ENCODE measurements at regions not wholly inside any gene's neighbourhood (a gene's known extent, or its start where the extent isn't known, plus 50 kb on each side); places are given as distances from the start of the nearest gene placed in this dataset.
"Not testable (repeated sequence)": the region's sequence is repeated elsewhere in the genome, so short reads cannot be mapped to it uniquely, and the experiment has no call there.

DNA sequence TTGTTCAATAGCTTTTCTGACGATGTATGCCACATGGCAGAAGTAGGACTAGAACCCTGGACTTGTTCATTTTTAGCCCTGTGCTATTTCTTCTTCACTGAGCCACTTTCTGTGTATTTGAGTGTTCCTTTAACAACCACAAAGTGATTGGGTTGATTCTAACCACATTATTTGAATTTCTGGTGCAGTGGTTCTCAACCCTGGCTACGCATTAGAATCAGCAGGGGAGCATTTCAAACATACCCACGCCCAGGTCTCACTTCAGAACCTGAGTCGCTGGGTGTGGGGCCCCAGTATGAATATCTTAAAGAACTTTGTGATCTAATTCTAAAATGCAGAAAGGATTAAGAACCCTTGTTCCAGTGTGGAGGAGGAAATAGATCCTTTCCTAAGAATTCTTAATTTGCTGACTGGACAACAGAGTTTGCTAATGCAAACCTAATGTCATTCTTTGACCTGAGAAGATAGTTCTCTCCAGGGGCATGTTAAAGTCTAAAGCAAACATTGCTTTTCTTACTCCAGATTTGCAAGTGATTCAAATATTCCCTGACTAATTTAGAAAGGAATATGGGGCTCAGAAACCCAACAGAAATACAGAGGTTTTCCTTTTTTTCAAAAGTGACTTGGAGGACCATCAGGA is 75.4 kb upstream of the GDNF start:
- Histone ChIP-seq H3K27ac (no peak overlapping the region), H3K4me3 (ENCODE audit: low read depth, low read length) (no peak overlapping the region), H3K27me3 (ENCODE audit: insufficient read depth, low read depth, severe bottlenecking) (no peaks in the 10 kb centered on the region), H3K36me3 (no peaks in the 10 kb centered on the region), H3K9me3 (ENCODE audit: severe bottlenecking) (no peaks in the 10 kb centered on the region)
- TF ChIP-seq, protein P1, sequence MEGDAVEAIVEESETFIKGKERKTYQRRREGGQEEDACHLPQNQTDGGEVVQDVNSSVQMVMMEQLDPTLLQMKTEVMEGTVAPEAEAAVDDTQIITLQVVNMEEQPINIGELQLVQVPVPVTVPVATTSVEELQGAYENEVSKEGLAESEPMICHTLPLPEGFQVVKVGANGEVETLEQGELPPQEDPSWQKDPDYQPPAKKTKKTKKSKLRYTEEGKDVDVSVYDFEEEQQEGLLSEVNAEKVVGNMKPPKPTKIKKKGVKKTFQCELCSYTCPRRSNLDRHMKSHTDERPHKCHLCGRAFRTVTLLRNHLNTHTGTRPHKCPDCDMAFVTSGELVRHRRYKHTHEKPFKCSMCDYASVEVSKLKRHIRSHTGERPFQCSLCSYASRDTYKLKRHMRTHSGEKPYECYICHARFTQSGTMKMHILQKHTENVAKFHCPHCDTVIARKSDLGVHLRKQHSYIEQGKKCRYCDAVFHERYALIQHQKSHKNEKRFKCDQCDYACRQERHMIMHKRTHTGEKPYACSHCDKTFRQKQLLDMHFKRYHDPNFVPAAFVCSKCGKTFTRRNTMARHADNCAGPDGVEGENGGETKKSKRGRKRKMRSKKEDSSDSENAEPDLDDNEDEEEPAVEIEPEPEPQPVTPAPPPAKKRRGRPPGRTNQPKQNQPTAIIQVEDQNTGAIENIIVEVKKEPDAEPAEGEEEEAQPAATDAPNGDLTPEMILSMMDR (IDR thresholded peaks at IDR 0.05; ENCODE audit: low read depth, low read length) = no peak
- DNase-seq = no peak

DNA sequence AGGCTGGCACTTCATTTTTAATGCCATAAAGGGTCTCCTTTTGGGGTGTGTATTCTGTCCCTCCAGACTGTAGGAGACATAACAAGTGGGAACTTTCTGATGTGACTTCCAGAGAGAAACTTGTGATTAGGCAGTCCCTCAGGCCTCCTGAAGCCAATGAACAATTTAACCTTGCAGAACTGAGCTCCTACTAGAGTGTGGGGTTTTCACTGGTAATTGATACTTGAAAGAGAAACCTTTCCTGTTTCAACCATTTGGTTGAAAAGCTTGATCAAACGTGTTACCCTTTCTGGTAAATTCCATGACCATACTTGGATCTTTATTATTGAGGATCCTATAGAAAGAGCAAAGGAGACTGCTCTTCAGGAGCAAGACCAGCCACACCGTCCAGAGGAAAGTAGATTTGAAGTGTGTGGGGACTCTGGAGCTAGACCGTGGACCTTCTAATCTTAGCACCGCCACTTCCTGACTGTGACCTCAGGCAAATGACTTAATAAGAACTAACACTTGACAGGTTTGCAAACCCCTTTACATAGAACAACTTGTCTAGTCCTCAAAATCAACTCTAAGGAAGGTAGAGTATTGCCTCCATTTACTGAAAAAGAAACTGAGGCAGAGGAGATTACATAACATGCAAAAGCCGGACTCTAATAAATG is 69.9 kb upstream of the GDNF start:
- H3K9me3 ChIP-seq (ENCODE audit: severe bottlenecking); H3K4me3 ChIP-seq (ENCODE audit: low read depth, low read length); DNase-seq; H3K27me3 ChIP-seq (ENCODE audit: insufficient read depth, low read depth, severe bottlenecking); H3K36me3 ChIP-seq; H3K27ac ChIP-seq: not testable (repeated sequence)

DNA sequence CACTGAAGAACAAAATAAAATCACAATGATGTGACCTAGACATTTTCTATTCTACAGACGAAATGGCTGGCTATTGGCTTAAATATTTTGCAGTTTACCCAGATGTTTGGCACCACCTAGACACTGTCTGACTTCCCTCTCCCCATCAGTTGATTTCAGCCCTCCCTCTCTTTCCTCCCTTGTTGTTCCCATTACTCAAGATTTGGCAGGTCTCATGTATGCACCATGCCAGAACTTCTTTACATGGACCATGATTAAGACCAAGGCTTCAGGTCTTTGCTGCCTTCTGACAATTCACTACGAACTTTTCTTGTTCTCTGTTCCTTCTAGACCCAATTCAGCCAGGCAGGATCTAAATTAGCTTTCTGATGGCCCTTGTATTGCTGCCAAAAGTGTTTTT is 66.6 kb upstream of the GDNF start:
- TF ChIP-seq, protein P1 (IDR thresholded peaks at IDR 0.05; ENCODE audit: low read depth, low read length) = no peak
- Histone ChIP-seq H3K4me3 (ENCODE audit: low read depth, low read length) (no peak overlapping the region), H3K27me3 (ENCODE audit: insufficient read depth, low read depth, severe bottlenecking) (no peaks in the 10 kb centered on the region), H3K27ac (no peak overlapping the region), H3K9me3 (ENCODE audit: severe bottlenecking) (no peaks in the 10 kb centered on the region), H3K36me3 (no peaks in the 10 kb centered on the region)
- DNase-seq = no peak

DNA sequence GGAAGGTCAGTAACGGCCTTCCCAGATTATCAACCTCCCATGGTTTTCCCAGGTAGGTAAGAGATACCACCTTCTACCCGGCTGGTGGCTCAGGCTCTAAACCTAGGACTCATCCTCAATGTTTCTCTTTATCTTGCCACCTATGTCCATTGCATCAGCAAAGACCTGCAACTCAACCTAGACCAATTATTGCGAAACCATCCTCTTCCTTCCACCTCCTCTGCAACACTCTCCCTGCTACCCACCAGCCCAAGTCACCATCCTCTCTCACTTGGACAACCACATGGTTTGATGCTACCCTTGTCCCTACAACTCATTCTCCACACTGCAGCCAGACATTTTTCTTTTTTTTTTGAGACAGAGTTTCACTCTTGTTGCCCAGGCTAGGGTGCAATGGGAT is 65.4 kb upstream of the GDNF start:
- H3K36me3 ChIP-seq = no peaks in the 10 kb centered on the region
- H3K27ac ChIP-seq = no peak overlapping the region
- TF ChIP-seq, protein P1 (IDR thresholded peaks at IDR 0.05; ENCODE audit: low read depth, low read length) = no peak
- no peak for DNase-seq
- no peak overlapping the region for H3K4me3 ChIP-seq (ENCODE audit: low read depth, low read length)
- no peaks in the 10 kb centered on the region for H3K27me3 ChIP-seq (ENCODE audit: insufficient read depth, low read depth, severe bottlenecking)
- no peaks in the 10 kb centered on the region for H3K9me3 ChIP-seq (ENCODE audit: severe bottlenecking)

DNA sequence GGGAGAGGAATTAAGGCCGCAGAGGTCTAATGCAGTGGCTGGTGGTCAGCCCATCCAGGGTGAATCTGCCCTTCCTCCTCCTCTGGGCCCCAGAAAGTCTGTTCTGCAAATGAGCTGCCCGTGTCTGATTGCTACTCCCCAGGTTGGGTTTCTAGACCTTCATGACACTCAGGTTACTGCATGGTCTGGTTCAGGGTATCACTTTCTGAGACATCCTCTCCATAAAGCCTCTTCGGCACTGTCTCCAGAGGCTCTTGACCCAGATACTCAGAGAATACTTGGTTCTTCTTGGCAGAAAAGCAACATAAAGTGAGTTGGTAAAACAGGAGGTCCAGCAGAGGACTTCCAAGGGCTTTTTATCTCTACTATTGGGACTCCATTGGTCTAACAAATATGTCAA is 62.5 kb upstream of the GDNF start:
- H3K27me3 ChIP-seq (ENCODE audit: insufficient read depth, low read depth, severe bottlenecking) = no peaks in the 10 kb centered on the region
- H3K4me3 ChIP-seq (ENCODE audit: low read depth, low read length) = no peak overlapping the region
- TF ChIP-seq, protein P1 (IDR thresholded peaks at IDR 0.05; ENCODE audit: low read depth, low read length) = no peak
- no peak overlapping the region for H3K27ac ChIP-seq
- no peak for DNase-seq
- no peaks in the 10 kb centered on the region for H3K9me3 ChIP-seq (ENCODE audit: severe bottlenecking)
- H3K36me3 ChIP-seq = no peaks in the 10 kb centered on the region

DNA sequence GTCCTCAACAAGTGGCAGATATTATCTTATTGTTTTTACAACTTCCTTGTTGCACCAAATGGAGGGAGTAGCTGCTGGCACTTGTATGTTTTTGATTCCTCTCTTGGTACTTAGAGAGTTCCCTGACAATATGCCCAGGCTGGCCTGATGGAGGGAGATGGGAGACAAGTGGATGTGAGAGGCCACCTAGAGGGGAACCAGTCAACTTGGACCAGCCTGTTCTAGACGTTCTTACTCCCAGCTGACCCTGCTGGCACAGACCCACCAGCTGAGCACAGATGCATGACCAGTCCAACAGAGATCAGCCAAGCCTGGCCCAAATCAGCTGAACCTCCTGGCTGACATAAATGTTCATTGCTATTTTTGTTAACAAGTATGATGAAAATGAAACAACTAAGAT is 60.9 kb upstream of the GDNF start:
- no peaks in the 10 kb centered on the region for H3K36me3 ChIP-seq
- H3K9me3 ChIP-seq (ENCODE audit: severe bottlenecking) = no peaks in the 10 kb centered on the region
- H3K4me3 ChIP-seq (ENCODE audit: low read depth, low read length) = no peak overlapping the region
- TF ChIP-seq, protein P1 (IDR thresholded peaks at IDR 0.05; ENCODE audit: low read depth, low read length) = peak; percentile 60
- H3K27me3 ChIP-seq (ENCODE audit: insufficient read depth, low read depth, severe bottlenecking) = no peaks in the 10 kb centered on the region
- peak; percentile 54 for DNase-seq
- no peak overlapping the region for H3K27ac ChIP-seq

All from WERI-Rb-1 (cell line).